Hematopoietic multipotent progenitor cell treated with erythropoietin and hydrocortisone succinate and interleukin-3 and kit ligand, for 15 days (in vitro differentiated cells): ENCODE measurements at regions not wholly inside any gene's neighbourhood (a gene's known extent, or its start where the extent isn't known, plus 50 kb on each side); places are given as distances from the start of the nearest gene placed in this dataset.

Experiments used
- DNase-seq: peaks from one replicate; pipeline ENCODE4 v3.0.0-alpha.2; 2015; ENCODE audit warnings: low spot score

DNA sequence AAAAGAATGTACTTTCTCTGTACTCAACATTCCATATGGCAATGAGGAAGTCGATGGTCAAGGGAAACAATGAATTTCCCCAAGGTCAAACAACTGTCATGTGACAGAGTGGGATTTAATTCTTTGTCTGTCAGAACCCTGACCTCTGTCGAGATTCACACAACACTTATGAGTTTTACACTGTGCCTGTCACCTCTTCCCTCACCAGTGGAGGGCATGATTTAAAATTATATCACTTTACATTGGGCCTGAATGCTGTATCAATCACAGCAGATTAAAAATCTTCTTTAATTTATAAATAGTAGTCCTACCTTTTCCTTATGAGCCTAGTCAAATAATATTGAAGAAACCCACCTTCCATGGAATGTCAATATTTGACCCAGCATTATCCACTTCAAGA, 276.7 kb downstream of the CDH10 start:
- no peak for DNase-seq

DNA sequence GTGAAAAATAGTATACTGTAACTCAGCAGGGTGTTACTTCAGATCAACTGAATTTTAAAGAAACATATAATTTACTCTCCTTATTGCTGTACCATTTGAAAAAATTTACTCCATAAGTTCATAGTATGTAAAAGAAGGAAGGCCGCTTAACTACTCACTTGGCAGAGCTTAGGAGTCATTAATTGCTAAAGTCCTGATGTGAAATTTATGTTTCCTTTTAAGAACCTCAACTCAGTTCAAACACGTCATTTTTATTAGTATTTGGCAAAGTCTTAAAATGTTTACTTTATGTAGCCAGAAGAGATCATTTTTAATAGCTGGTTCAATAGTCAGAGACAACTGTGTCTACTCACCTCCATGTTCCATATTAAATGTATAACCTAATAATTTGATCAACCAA, 268.6 kb downstream of the CDH10 start:
- no peak for DNase-seq

DNA sequence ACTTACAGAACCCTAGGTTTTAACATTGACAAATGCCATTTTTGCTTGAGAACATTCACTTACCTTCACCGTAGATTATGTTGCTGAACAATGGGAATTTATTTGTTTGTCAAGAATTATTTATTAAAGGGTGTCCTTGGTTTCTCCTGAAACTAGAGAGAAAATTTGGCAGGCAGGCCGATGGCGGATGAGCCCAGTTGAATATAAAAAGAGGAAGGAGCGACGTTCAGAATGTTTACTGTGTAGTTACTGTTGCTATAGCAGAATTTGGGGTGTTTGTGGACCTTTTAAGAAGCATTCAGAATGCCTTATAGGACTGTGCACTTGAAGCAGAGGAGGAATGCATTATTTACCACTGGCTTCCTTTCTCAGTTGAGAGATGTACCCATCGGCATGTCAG, 268.2 kb downstream of the CDH10 start:
- DNase-seq = no peak

DNA sequence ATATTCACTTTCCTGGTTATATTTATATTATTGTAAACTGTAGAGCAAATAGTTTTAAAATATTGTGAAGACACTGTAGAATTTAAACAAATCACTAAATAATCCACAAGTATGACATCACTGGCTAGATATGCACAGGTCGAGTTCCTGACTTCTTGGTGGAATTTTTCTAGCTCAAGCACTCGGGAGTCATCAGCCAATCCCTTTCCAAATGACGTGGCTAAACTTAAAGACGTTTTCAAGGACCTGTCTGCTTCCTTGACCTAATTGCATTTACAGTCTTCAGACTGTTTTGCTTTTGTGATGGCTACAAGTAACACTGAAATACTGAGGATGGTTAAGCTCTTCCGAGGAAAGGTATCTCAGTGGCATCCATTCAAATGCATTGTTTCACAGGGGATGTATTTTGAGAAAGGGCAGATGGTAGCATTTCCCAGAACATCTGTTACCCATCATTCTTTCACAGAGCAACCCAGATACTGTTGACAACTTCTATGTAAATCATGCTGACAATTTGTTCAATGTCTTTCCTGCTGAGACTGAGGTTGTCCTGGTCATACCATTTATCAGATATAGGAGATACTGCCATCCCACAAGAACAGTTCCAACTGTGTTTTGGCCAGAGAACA, 262.8 kb downstream of the CDH10 start:
- no peak for DNase-seq

DNA sequence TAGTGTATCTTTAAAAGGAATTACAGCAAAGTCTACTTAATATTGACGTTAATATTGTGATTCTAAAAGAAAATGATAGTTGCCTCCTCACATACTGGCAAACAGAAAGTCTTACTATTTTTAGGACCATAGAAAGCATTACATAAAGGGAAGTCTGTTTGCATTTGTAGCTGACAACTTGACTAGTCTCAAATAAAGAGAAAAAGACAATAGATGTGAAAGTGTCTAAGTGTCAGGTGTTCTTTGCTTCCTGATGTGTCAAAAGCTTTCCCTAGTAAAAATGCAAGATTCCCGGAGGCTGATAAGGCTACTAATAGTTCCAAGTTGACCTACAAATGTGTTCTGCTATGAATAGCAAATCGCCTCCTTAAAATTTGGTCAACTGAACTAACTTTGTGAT, 259.7 kb downstream of the CDH10 start:
- DNase-seq = no peak

DNA sequence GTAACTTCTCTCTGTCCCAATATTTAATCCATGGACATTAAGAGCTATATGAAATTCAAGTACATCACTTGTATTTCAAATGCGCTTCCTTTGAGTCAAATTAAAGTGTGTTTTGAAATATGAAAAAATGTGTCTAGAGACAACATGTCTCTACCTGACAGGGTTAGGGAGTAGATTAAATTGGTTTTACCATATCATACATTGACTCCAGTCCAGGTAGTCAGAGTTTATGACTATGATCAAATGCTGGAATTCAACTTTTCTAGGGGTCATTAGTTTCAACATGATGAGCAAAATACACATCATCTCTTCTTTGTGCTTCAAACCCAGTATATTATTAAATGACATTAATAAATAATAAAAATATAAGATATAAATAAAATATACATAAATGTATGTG, 259.2 kb downstream of the CDH10 start:
- DNase-seq = no peak

DNA sequence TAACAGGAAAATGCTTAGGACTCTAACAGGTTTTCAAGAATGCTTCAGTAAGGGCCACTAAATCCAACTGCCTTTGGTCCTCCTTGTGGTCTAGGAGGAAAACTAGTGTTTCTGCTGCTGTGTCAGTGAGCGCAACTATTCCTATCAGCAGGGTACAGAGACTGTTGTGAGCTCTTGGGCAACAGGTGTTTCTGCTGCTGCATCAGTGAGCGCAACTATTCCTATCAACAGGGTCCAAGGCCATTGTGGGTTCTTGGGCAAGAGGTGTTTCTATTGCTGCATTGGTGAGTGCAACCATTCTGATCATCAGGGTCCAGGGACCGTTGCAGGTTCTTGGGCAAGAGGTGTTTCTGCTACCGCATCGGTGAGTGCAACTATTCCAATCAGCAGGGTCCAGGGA, 256.3 kb downstream of the CDH10 start:
- DNase-seq = no peak

DNA sequence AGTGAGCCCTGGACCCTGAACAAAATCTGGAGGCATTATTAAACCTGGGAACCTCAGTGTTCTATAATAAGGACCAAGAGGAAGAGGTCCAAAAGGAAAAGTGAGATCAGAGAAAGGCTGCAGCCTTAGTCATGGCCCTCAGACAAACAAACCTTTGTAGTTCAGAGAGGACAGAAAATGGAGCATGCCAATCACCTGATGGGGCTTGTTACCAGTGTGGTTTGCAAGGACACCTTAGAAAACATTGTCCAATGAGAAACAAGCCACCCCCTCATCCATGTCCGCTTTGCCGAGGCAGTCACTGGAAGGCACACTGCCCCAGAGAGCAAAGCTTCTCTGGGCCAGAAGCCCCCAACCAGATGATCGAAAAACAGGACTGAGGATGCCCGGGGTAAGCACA, 254.8 kb downstream of the CDH10 start:
- DNase-seq = no peak

DNA sequence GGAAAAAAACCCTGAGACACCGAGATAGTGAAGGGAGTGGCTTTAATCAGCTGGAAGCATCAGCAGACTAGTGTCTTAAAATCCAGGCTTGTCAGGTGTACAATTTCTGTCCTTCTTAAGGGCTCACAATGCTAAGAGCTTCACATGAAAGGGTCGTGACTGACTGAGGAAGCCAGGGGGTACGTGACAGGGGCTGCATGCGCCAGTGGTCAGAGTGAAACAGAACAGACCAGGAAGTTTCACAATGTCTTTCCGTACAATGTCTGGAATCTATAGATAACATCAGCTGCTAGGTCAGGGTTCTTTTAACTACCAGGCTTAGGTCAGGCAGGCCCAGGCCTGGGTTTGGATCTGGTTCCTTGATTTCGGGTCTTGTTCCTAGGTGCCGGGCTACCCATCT, 253.0 kb downstream of the CDH10 start:
- no peak for DNase-seq

DNA sequence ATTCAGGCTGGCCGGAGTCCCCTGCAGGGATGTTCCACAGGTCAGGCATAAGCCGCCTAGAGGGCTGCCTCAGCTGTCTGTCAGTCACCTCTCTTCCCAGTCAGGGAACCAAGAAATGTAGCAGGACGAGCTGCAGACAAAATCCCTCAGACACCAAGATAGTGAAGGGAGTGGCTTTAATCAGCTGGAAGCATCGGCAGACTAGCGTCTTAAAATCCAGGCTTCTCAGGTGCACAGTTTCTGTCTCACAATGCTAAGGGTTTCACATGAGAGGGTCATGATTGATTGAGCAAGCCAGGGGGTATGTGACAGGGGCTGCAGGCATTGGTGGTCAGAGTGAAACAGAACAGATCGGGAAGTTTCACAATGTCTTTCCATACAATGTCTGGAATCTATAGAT, 247.2 kb downstream of the CDH10 start:
- DNase-seq = no peak

DNA sequence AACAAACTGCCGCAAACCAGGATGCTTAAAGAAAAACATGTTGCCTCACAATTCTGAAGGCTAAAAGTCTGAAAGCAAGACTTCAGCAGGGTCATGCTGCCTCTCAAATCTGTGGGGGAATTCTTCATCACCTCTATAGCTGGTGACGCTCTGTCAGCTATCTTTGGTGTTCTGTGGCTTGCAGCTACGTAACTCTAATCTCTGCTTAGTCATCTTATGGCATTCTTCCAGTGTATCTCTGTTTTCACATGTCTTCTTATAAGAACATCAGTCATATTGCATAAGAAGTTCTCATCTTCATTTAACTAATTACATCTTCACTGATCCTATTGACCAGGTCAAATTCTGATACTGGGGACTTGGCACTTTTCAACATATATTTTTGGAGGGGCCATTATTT, 243.0 kb downstream of the CDH10 start:
- DNase-seq = no peak

DNA sequence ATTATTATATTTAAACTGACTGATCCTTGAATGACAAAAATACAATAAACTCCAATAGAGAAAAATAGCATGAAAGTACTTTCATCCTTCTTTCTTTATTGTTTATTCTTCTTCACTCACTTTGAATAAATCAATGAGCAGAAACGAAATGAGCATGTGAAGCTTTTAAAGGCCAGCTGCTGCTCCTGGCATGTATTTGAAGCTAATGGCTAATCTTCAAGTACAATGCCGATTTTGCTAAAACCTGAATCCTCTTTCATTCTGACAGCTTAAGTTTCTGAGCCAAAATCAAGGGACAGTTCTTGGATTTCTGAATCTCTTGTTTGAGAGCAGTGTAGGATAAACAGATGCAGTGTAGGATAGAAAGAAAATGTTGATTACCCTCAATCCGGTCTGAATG, 237.3 kb downstream of the CDH10 start:
- no peak for DNase-seq

DNA sequence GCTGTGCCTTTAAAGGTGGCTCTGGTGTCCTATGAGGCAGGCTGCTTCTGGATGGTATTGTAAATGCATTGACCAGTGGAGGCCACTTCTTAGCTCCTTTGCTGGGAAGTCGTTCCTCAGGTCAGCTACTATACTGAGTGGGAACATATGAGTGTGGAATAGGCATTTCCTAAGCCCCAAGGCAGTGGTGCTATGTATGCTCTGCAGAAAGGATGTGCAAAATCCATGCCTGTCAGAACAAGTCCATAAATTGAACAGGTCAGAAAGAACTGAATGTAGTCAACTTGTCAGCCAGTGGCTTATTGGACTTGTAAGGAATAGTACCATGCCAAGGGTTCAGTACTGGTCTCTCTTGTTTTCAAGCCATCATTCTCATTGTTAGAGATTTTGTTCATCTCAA, 216.4 kb downstream of the CDH10 start:
- DNase-seq = no peak

DNA sequence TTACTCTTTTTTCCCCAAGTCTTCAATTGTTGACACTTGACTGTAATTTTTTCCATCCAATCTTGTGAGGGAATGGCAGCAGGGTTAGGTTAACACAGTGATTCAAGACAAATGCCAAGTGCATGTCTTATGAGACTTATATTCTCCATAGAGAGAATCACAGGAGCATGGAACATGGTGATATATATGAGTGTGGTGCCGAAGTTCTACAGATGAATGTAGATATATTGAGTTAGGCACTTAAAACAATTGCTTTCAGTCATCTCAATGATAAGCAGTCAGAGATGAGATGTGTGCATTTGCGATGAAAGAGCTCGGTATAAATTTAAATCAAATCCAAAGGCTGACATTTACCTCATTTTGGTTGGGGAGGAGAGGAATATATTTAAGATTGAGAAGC, 211.2 kb downstream of the CDH10 start:
- DNase-seq = no peak
